IMR-90 (cell line): ENCODE measurements at regions not wholly inside any gene's neighbourhood (a gene's known extent, or its start where the extent isn't known, plus 50 kb on each side); places are given as distances from the start of the nearest gene placed in this dataset.

Source experiments
- ATAC-seq: fragments of 200-7000 bp; cut with Tn5 transposase; 2 replicates; pipeline ENCODE4 v1.9.1; 2020; ENCODE audit warnings: low read depth, mild to moderate bottlenecking, moderate library complexity
- BruUV-seq: library from RNA; stranded (reverse); fragments of 400-500 nt; replicated peaks from 2 replicates; lab custom pipeline; 2021; lab: Mats Ljungman, UMichigan
- CTCF ChIA-PET: fragments of 300-600 bp; formaldehyde crosslinking; extraction: SDS; loops from one replicate; lab custom pipeline; 2021; ENCODE audit warnings: antibody characterized with exemption; lab: Yijun Ruan, JAX
- POLR2A ChIA-PET: fragments of 300-600 bp; sonication (Branson Sonifier 250); formaldehyde crosslinking; loops from one replicate; lab custom pipeline; 2022; ENCODE audit warnings: antibody characterized with exemption; ENCODE audit not compliant: unreplicated experiment; lab: Charles Lee
- DNase-seq: peaks from one replicate; pipeline ENCODE4 v3.0.0; 2013
- H2AFZ ChIP-seq: replicated peaks from 2 replicates; pipeline ENCODE3; 2013; ENCODE audit warnings: low read length, mild to moderate bottlenecking; ENCODE audit not compliant: poor library complexity
- H2AK5ac ChIP-seq: 2 replicates; pipeline ENCODE4 v1.6.1; 2013; ENCODE audit warnings: low read depth, low read length, inconsistent platforms
- H2AK9ac ChIP-seq: replicated peaks from 2 replicates; pipeline ENCODE3; 2013; ENCODE audit warnings: mild to moderate bottlenecking, low read depth, low read length, moderate library complexity; ENCODE audit not compliant: poor library complexity
- H2BK120ac ChIP-seq: 2 replicates; pipeline ENCODE4 v1.6.1; 2013; ENCODE audit warnings: low read depth, low read length, inconsistent platforms
- H2BK15ac ChIP-seq: 3 replicates; pipeline ENCODE4 v1.6.1; 2013; ENCODE audit warnings: low read depth, low read length, inconsistent platforms
- H2BK20ac ChIP-seq: 2 replicates; pipeline ENCODE4 v1.6.1; 2013; ENCODE audit warnings: low read depth, mild to moderate bottlenecking, inconsistent platforms, low read length, moderate library complexity
- H2BK5ac ChIP-seq: 2 replicates; pipeline ENCODE4 v1.6.1; 2013; ENCODE audit warnings: mild to moderate bottlenecking, low read depth, low read length, inconsistent platforms; ENCODE audit not compliant: poor library complexity, severe bottlenecking
- H3K14ac ChIP-seq: replicated peaks from 2 replicates; pipeline ENCODE4 v1.6.1; 2013; ENCODE audit warnings: low read depth, low read length, inconsistent platforms
- H3K18ac ChIP-seq: 2 replicates; pipeline ENCODE4 v1.6.1; 2013; ENCODE audit warnings: low read depth, low read length, control low read depth
- H3K23ac ChIP-seq: 2 replicates; pipeline ENCODE4 v1.6.1; 2013; ENCODE audit warnings: low read depth, low read length, inconsistent platforms
- H3K27ac ChIP-seq: 2 replicates; pipeline ENCODE4 v1.5.1; 2013; ENCODE audit warnings: mild to moderate bottlenecking, control low read depth, low read length; ENCODE audit not compliant: insufficient read depth
- H3K27me3 ChIP-seq: 2 replicates; pipeline ENCODE4 v1.6.1; 2013; ENCODE audit warnings: low read length; ENCODE audit not compliant: control insufficient read depth, insufficient read depth
- H3K36me3 ChIP-seq: 2 replicates; pipeline ENCODE4 v1.6.1; 2013; ENCODE audit warnings: low read length, mixed read lengths; ENCODE audit not compliant: control insufficient read depth, insufficient read depth
- H3K4ac ChIP-seq: 2 replicates; pipeline ENCODE4 v1.6.1; 2013; ENCODE audit warnings: low read depth, low read length, inconsistent platforms
- H3K4me1 ChIP-seq: 2 replicates; pipeline ENCODE4 v1.6.1; 2013; ENCODE audit warnings: low read length, mixed read lengths; ENCODE audit not compliant: control insufficient read depth, insufficient read depth
- H3K4me2 ChIP-seq: 2 replicates; pipeline ENCODE4 v1.6.1; 2013; ENCODE audit warnings: low read depth, mild to moderate bottlenecking, control low read depth, low read length, moderate library complexity
- H3K4me3 ChIP-seq: 2 replicates; pipeline ENCODE4 v1.5.1; 2013; ENCODE audit warnings: low read depth, mild to moderate bottlenecking, control low read depth, low read length, moderate library complexity; ENCODE audit not compliant: insufficient read depth
- H3K56ac ChIP-seq: 2 replicates; pipeline ENCODE4 v1.6.1; 2013; ENCODE audit warnings: low read length, inconsistent platforms; ENCODE audit not compliant: insufficient read depth; ENCODE audit errors: extremely low read depth
- H3K79me1 ChIP-seq, 2 experiments: 2 replicates each; pipeline ENCODE4 v1.6.1; 2013; ENCODE audit warnings: low read length in 2 of 2, inconsistent platforms in 1 of 2, low read depth in 1 of 2
- H3K9ac ChIP-seq: 2 replicates; pipeline ENCODE4 v1.6.1; 2013; ENCODE audit warnings: low read depth, low read length, control low read depth
- H3K9me1 ChIP-seq: 2 replicates; pipeline ENCODE4 v1.6.1; 2013; ENCODE audit warnings: low read length, inconsistent platforms; ENCODE audit not compliant: insufficient read depth
- H3K9me3 ChIP-seq: 2 replicates; pipeline ENCODE4 v1.6.1; 2013; ENCODE audit warnings: low read length; ENCODE audit not compliant: control insufficient read depth, insufficient read depth
- H4K20me1 ChIP-seq: 2 replicates; pipeline ENCODE4 v1.6.1; 2013; ENCODE audit warnings: low read length, inconsistent platforms; ENCODE audit not compliant: insufficient read depth
- H4K5ac ChIP-seq: 2 replicates; pipeline ENCODE4 v1.6.1; 2013; ENCODE audit warnings: mild to moderate bottlenecking, low read depth, low read length, control low read depth
- H4K8ac ChIP-seq, 2 experiments: 2 replicates each; pipeline ENCODE4 v1.6.1; 2013; ENCODE audit warnings: low read depth in 2 of 2, low read length in 2 of 2, control low read depth in 1 of 2, inconsistent platforms in 1 of 2
- H4K91ac ChIP-seq: 2 replicates; pipeline ENCODE4 v1.6.1; 2013; ENCODE audit warnings: low read depth, low read length, inconsistent platforms; ENCODE audit not compliant: insufficient read depth
- BHLHE40 ChIP-seq: fragments of 150-350 bp; IDR thresholded peaks from 2 replicates; pipeline ENCODE4 v1.6.1; 2016; ENCODE audit warnings: mild to moderate bottlenecking, low read depth, low read length
- CEBPB ChIP-seq: IDR thresholded peaks from 2 replicates; pipeline ENCODE4 v1.6.1; 2012; ENCODE audit warnings: low read depth, low read length, improper control_type of control experiment
- CHD1 ChIP-seq: IDR thresholded peaks from 2 replicates; pipeline ENCODE4 v1.6.1; 2012; ENCODE audit warnings: low read depth, low read length, improper control_type of control experiment
- CTCF ChIP-seq: conservative IDR thresholded peaks from 2 replicates; pipeline ENCODE4 v1.5.1; 2012; ENCODE audit warnings: mild to moderate bottlenecking, low read depth, low read length, improper control_type of control experiment
- ELK1 ChIP-seq: fragments of 150-350 bp; IDR thresholded peaks from 2 replicates; pipeline ENCODE4 v1.6.1; 2016; ENCODE audit warnings: low read depth, mild to moderate bottlenecking, low read length, moderate library complexity, borderline replicate concordance
- FOS ChIP-seq: fragments of 150-350 bp; IDR thresholded peaks from 2 replicates; pipeline ENCODE4 v1.6.1; 2016; ENCODE audit warnings: low read depth, low read length
- MAFK ChIP-seq: IDR thresholded peaks from 2 replicates; pipeline ENCODE4 v1.6.1; 2012; ENCODE audit warnings: low read depth, low read length, improper control_type of control experiment
- MAZ ChIP-seq: IDR thresholded peaks from 2 replicates; pipeline ENCODE4 v1.6.1; 2012; ENCODE audit warnings: low read depth, mild to moderate bottlenecking, low read length, improper control_type of control experiment, moderate library complexity, borderline replicate concordance
- MXI1 ChIP-seq: IDR thresholded peaks from 2 replicates; pipeline ENCODE4 v1.6.1; 2012; ENCODE audit warnings: low read depth, mild to moderate bottlenecking, low read length, moderate library complexity, borderline replicate concordance
- NFE2L2 ChIP-seq: fragments of 150-350 bp; IDR thresholded peaks from 2 replicates; pipeline ENCODE4 v1.6.1; 2016; ENCODE audit warnings: low read depth, mild to moderate bottlenecking, low read length
- POLR2A ChIP-seq: IDR thresholded peaks from 2 replicates; pipeline ENCODE4 v1.6.1; 2012; ENCODE audit warnings: mild to moderate bottlenecking, low read depth, low read length
- RAD21 ChIP-seq: IDR thresholded peaks from 2 replicates; pipeline ENCODE4 v1.6.1; 2012; ENCODE audit warnings: low read length, improper control_type of control experiment
- RCOR1 ChIP-seq: IDR thresholded peaks from 2 replicates; pipeline ENCODE4 v1.6.1; 2012; ENCODE audit warnings: mild to moderate bottlenecking, low read length, improper control_type of control experiment; ENCODE audit not compliant: insufficient replicate concordance
- RFX5 ChIP-seq: IDR thresholded peaks from 2 replicates; pipeline ENCODE4 v1.8.0; 2012; ENCODE audit warnings: low read depth, mild to moderate bottlenecking, low read length, moderate library complexity
- SMC3 ChIP-seq: fragments of 150-350 bp; IDR thresholded peaks from 2 replicates; pipeline ENCODE4 v1.6.1; 2016; ENCODE audit warnings: low read depth, mild to moderate bottlenecking, antibody characterized with exemption, low read length, moderate library complexity
- USF2 ChIP-seq: fragments of 150-350 bp; IDR thresholded peaks from 2 replicates; pipeline ENCODE4 v1.6.1; 2017; ENCODE audit warnings: mild to moderate bottlenecking, antibody characterized with exemption, low read length, low read depth
- WGBS, 2 experiments: methylation state at CpG; one replicate each; pipeline versions ENCODE4 v1.1.5 to v1.1.7; 2013; ENCODE audit warnings: missing lambda C conversion rate in 2 of 2; ENCODE audit not compliant: insufficient read length in 1 of 2; ENCODE audit errors: extremely low coverage in 2 of 2; 5-methylcytosine and 5-hydroxymethylcytosine counted together
- dilution Hi-C: fragments of 300-500 bp; cut with HindIII; formaldehyde crosslinking; loops from one replicate; pipeline ENCODE4 v1.14.3; 2018; ENCODE audit warnings: low sequenced_read_pairs; ENCODE audit not compliant: unreplicated experiment
- in situ Hi-C: fragments of 300-500 bp; cut with MboI; formaldehyde crosslinking; loops from 3 replicates; pipeline ENCODE4 v1.14.3; 2019; ENCODE audit warnings: low sequenced_read_pairs, inconsistent platforms, mixed read lengths
- intact Hi-C: fragments of 100-400 bp; cut with micrococcal nuclease; formaldehyde crosslinking; loops from 2 replicates; pipeline ENCODE4 v1.10.0; 2022

GRCh38 chr4:32199639-32200038 is 1479.5 kb downstream of the PCDH7 start:
- no TSS peak for BruUV-seq
- H3K4me3 ChIP-seq: no peak overlapping the region
- WGBS, 2 experiments: no CpG with 5 or more reads among the region's 8 CpGs
- 0 out of 2 replicates have a peak, but pooled peaks cover 2% of the 10 kb centered on the region for H3K9me3 ChIP-seq
- ChIA-PET POLR2A (no interaction called here), CTCF (no interaction called here)
- no peak for ATAC-seq
- no peak overlapping the region for H4K8ac ChIP-seq
- H3K18ac ChIP-seq: no peak overlapping the region
- no peak overlapping the region for H2BK120ac ChIP-seq
- no peak overlapping the region for H4K5ac ChIP-seq
- in situ Hi-C loops: no loop called here
- H2BK5ac ChIP-seq: no peak overlapping the region
- H3K4ac ChIP-seq: no peak overlapping the region
- H3K9ac ChIP-seq: no peak overlapping the region
- no peak overlapping the region for H3K56ac ChIP-seq
- H3K4me1 ChIP-seq: no peaks in the 10 kb centered on the region
- H2AK5ac ChIP-seq: no peak overlapping the region
- no peak overlapping the region for H3K4me2 ChIP-seq
- no peak overlapping the region for H3K14ac ChIP-seq
- TF ChIP-seq SMC3 (no peak), ELK1 (no peak), RAD21 (no peak), NFE2L2 (no peak), MXI1 (no peak), MAZ (no peak), BHLHE40 (no peak), USF2 (no peak), MAFK (no peak), CEBPB (no peak), CTCF (no peak), CHD1 (no peak), FOS (no peak), POLR2A (no peak), RFX5 (no peak), RCOR1 (no peak)
- H4K20me1 ChIP-seq: no peaks in the 10 kb centered on the region
- no peak overlapping the region for H2BK15ac ChIP-seq
- H2BK20ac ChIP-seq: no peak overlapping the region
- H4K91ac ChIP-seq: no peak overlapping the region
- H3K36me3 ChIP-seq: no peaks in the 10 kb centered on the region
- dilution Hi-C loops: no loop called here
- no peaks in the 10 kb centered on the region for H3K9me1 ChIP-seq
- DNase-seq: no peak
- H3K79me1 ChIP-seq: no peaks in the 10 kb centered on the region
- intact Hi-C loops: no loop called here
- no peaks in the 10 kb centered on the region for H3K27me3 ChIP-seq
- H3K27ac ChIP-seq: no peak overlapping the region
- no peak overlapping the region for H2AFZ ChIP-seq
- H2AK9ac ChIP-seq: no peak overlapping the region
- H3K23ac ChIP-seq: no peak overlapping the region
